Activated naive CD8-positive, alpha-beta T cell treated with anti-CD3 and anti-CD28 coated beads for 36 hours (primary cell): ENCODE measurements at regions not wholly inside any gene's neighbourhood (a gene's known extent, or its start where the extent isn't known, plus 50 kb on each side); places are given as distances from the start of the nearest gene placed in this dataset.
"Not testable (repeated sequence)": the region's sequence is repeated elsewhere in the genome, so short reads cannot be mapped to it uniquely, and the experiment has no call there.

ENCODE experiments used
- DNase-seq: peaks from one replicate; pipeline ENCODE4 v3.0.0; 2021
- H3K27ac Mint-ChIP-seq: one replicate; pipeline ENCODE4 v1.8.0; 2022; ENCODE audit warnings: mild to moderate bottlenecking, moderate library complexity, mixed read lengths
- H3K27me3 Mint-ChIP-seq: one replicate; pipeline ENCODE4 v1.8.0; 2022; ENCODE audit warnings: mild to moderate bottlenecking, mixed read lengths
- H3K36me3 Mint-ChIP-seq: one replicate; pipeline ENCODE4 v1.8.0; 2021; ENCODE audit warnings: mild to moderate bottlenecking, mixed read lengths
- H3K4me1 Mint-ChIP-seq: one replicate; pipeline ENCODE4 v1.8.0; 2021; ENCODE audit warnings: mixed read lengths
- H3K4me3 Mint-ChIP-seq: one replicate; pipeline ENCODE4 v1.8.0; 2022; ENCODE audit warnings: mild to moderate bottlenecking, moderate library complexity, mixed read lengths
- H3K9me3 Mint-ChIP-seq: one replicate; pipeline ENCODE4 v1.8.0; 2022; ENCODE audit warnings: mixed read lengths

DNA sequence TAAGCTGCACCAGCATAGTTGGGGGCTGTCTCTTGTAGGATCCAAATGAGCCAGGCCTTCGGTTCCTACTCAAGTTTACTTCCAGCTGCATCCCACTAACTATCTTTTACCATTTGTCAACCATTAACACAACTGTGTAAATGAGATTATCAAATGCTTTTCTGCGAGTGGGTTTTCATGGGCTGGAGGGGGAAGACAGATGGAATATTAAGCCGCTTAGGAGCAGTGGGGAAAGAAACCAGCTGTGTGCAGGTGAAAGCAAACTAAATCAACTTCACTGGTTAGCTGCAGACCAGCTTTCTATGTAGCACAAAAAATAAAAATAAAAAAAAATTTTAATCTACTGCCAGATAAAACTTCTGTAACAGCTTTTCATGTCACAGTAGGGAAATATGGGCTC, 100.8 kb upstream of the FOXN2 start:
- H3K36me3 Mint-ChIP-seq = no peaks in the 10 kb centered on the region
- H3K4me1 Mint-ChIP-seq = peaks cover 2% of the 10 kb centered on the region
- H3K27ac Mint-ChIP-seq = no peak overlapping the region
- no peaks in the 10 kb centered on the region for H3K27me3 Mint-ChIP-seq
- DNase-seq = no peak
- H3K4me3 Mint-ChIP-seq = no peak overlapping the region
- H3K9me3 Mint-ChIP-seq = no peaks in the 10 kb centered on the region

DNA sequence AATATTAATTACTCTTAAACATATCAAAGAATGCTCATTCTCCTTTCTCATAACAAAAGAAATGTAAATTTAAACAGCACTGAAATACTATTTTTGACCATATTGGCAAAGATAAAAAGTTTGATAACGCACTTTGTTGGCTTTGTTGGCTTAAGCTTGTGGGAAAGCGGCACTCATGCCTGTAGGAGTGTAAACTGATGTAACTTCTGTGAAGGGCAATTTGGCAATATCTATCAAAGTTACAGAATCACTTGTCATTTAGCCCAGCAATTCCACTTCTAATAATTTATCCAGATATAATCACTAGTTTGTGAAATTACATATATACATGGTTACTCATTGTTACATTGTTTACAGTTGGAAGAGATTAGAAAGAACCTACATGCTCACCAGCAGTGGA, 96.3 kb upstream of the FOXN2 start:
- Mint-ChIP-seq H3K4me1 (peaks cover 10% of the 10 kb centered on the region), H3K4me3 (no peak overlapping the region), H3K27ac (no peak overlapping the region), H3K27me3 (no peaks in the 10 kb centered on the region), H3K36me3 (no peaks in the 10 kb centered on the region), H3K9me3 (no peaks in the 10 kb centered on the region)
- no peak for DNase-seq

DNA sequence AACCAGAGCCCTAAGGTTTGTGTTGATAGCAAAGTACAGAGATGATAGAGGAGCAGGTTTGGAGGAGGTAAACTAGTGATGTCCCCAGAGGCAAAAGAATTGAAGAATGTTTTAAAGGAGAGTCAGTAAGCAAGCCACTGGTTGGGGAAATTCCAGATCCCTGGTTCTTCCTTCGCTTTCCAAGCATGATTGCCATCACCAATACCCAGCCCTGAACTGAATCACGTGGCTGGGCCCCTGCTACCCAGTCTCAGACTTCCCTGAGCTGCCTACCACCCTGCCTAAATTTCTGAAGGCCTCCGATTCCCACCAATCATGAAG, 95.3 kb upstream of the FOXN2 start:
- H3K9me3 Mint-ChIP-seq = no peaks in the 10 kb centered on the region
- no peaks in the 10 kb centered on the region for H3K27me3 Mint-ChIP-seq
- DNase-seq = no peak
- H3K36me3 Mint-ChIP-seq = no peaks in the 10 kb centered on the region
- H3K4me1 Mint-ChIP-seq = peaks cover 10% of the 10 kb centered on the region
- H3K4me3 Mint-ChIP-seq = no peak overlapping the region
- no peak overlapping the region for H3K27ac Mint-ChIP-seq

DNA sequence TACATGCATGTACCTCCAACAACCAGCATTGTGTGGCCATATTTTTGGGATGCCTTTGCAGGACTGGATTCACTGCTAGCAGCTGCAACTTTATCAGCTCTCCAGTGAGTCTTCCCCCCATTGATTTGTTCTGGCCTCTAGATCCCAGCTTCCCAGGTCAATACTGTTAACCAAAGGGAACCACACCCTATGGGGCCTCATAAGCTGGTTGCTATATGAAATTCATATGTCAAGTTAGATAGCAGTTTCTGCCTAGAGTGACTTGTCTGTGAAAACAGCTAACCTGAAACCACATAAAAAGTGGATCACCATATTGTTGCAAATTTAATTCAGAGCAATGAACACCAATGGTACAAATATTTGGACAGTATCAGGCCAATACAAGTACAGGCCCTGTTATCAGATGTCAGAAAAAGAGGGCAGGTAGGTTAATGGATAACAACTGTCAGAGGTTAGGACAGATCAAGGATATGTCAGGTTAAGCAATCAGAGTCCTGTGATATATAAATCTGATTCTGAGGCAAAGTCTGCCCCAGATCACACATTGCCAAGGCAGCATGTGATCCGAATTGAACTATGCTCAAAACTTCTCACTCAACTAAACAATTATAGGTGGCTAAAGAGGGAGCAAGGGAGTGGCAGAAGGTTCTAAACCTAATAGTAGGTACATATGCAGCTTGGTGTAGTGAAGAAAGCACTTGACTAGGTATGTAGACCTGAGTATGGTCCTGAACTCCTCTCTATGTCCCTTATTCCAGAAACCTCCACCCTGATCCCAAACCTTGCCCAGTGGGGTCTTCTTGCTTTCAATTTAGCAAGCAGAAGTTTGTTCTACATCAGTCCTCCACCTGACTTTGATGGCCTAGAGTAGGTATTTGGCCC, 94.7 kb upstream of the FOXN2 start:
- no peak overlapping the region for H3K4me3 Mint-ChIP-seq
- no peaks in the 10 kb centered on the region for H3K9me3 Mint-ChIP-seq
- no peaks in the 10 kb centered on the region for H3K36me3 Mint-ChIP-seq
- DNase-seq = no peak
- H3K4me1 Mint-ChIP-seq = peaks cover 10% of the 10 kb centered on the region
- H3K27me3 Mint-ChIP-seq = no peaks in the 10 kb centered on the region
- no peak overlapping the region for H3K27ac Mint-ChIP-seq

DNA sequence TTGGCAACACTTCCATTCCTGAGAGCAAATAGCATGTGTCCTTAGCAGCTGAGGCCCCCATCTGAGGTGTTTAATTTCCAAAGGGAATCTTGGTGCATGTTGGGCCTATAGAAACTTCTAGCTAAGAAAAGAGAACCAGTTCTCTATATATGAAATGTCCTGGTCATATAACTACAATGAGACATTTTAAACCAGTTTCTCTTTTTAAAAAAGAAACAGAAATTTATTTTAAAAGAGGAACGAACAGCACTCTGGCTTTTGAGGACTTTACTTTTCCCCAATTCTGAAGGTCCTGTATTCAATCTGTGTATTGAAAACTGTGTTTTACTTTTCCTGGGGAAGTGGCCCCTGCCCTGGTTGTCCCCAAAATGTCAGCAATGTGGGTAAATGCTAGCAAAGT, 94.0 kb upstream of the FOXN2 start:
- no peak for DNase-seq
- Mint-ChIP-seq H3K27ac (no peak overlapping the region), H3K9me3 (no peaks in the 10 kb centered on the region), H3K36me3 (no peaks in the 10 kb centered on the region), H3K4me3 (no peak overlapping the region), H3K4me1 (peaks cover 10% of the 10 kb centered on the region), H3K27me3 (no peaks in the 10 kb centered on the region)

DNA sequence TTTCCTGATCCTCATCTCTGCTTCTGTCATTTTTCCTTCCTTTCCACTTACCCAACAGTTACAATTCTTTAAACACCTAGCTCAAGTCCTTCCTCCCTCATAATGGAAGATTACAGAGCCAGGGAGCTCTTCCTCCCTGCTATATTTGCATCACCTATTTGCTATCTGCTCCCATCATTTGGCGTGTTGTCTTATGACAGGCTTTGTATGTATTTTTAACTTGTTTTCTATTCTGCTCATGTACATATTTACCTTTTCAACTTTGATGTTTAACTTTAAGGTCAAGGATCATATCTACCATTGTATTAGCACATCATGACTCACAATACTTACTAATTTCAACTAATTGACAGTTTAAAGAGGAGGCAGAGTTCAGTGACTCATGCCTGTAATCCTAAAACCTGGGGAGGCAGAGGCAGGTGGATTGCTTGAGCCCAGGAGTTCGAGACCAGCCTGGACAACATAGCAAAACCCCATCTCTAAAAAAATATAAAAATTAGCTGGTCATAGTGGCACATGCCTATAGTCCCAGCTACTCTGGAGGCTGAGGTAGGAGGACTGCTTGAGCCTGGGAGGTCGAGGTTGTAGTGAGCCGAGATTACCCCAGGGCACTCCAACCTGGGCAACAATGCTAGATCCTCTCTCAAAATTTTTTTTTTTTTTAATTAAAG, 92.5 kb upstream of the FOXN2 start:
- H3K27me3 Mint-ChIP-seq = no peaks in the 10 kb centered on the region
- DNase-seq = no peak
- no peak overlapping the region for H3K4me3 Mint-ChIP-seq
- H3K9me3 Mint-ChIP-seq = no peaks in the 10 kb centered on the region
- H3K36me3 Mint-ChIP-seq = no peaks in the 10 kb centered on the region
- H3K27ac Mint-ChIP-seq = no peak overlapping the region
- H3K4me1 Mint-ChIP-seq = peaks cover 10% of the 10 kb centered on the region

DNA sequence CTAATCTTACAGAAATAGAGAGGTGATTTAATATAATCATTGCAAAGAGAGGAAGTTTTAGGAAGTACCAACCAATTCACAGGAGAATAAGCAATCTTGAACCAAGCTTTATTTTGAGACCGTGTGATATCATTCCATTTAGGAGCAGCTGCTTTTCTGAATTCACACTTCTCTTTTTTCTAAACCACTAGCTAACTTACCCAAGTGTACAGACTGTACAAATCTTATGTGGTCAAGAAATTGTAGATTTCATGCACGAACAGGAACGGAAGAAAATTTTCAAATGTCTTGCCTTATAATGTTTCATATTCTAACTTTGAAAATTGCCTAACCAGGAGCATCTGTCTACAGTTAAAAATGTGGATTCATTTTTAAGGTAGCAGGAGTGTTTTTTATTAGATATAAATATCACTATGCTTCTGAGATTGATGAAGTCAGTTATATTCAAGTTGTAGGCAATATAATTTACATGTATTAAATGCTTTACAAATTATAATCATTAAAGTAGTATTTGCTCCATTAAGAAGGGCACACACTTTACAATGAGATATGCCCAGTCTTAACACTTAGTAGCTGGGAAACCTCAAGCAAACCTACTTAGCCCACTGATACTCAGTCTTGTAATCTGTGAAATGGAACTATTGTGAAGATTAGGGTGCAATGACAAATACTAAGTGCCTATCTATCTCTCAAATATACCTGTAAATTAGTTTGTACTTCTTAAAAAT, 86.7 kb upstream of the FOXN2 start:
- Mint-ChIP-seq H3K27me3 (no peaks in the 10 kb centered on the region), H3K36me3 (no peaks in the 10 kb centered on the region), H3K27ac (no peak overlapping the region), H3K4me1 (peaks cover 4% of the 10 kb centered on the region), H3K4me3 (no peak overlapping the region), H3K9me3 (no peaks in the 10 kb centered on the region)
- DNase-seq = no peak

DNA sequence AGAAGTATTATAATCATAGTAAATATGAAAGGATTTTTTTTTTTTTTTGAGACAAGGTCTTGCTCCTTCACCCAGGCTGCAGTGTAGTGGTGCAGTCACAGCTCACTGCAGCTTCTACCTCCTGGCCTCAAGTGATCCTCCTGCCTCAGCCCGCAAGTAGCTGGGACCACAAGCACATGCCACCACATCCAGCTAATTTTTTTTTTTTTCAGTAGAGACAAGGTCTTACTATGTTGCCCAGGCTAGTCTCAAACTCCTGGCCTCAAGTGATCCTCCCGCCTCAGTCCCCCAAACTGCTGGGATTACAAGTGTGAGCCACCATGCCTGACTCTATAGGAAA, 86.2 kb upstream of the FOXN2 start:
- Mint-ChIP-seq H3K27ac (no peak overlapping the region), H3K4me1 (peaks cover 7% of the 10 kb centered on the region), H3K9me3 (no peaks in the 10 kb centered on the region), H3K36me3 (no peaks in the 10 kb centered on the region), H3K4me3 (no peak overlapping the region), H3K27me3 (no peaks in the 10 kb centered on the region)
- no peak for DNase-seq

DNA sequence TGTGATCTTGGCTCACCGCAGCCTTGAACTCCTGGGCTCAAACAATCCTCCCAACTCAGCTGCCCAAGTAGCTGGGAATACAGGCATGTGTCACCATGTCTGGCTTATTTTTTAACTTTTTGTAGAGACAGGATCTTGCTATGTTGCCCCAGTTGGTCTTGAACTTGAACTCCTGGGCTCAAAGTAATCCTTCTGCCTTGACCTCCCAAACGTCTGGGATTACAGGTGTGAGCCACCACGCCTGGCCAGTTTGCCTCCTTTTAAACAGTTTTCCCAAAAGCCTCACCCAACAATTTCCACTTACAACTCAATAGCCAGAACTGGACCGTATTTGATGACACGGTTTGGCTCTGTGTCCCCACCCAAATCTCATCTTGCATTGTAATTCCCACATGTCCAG, 85.4 kb upstream of the FOXN2 start:
- Mint-ChIP-seq H3K4me3 (no peak overlapping the region), H3K4me1 (peaks cover 7% of the 10 kb centered on the region), H3K27me3 (no peaks in the 10 kb centered on the region), H3K27ac (no peak overlapping the region), H3K36me3 (no peaks in the 10 kb centered on the region), H3K9me3 (no peaks in the 10 kb centered on the region)
- DNase-seq = no peak

DNA sequence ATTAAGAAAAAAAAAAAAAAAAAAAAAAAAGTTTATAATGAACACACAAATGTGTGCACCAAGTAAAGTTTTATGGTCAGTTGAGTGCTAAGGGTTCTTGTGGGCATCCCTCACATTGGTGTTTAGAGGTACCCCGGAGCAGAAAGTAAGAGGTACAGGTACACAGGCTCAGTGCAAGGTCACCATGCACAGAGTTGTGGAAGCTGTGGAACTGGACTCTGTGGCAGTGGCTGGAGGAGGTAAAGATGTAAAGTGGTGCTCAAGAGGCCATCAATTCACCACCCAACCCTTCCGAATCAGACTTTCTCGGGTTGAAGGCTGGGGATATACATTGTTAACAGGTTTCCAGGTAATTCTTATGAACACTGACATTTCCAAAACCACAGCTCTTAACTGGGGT, 83.6 kb upstream of the FOXN2 start:
- H3K4me1 Mint-ChIP-seq = peaks cover 7% of the 10 kb centered on the region
- H3K4me3 Mint-ChIP-seq = no peak overlapping the region
- H3K36me3 Mint-ChIP-seq = no peaks in the 10 kb centered on the region
- no peak overlapping the region for H3K27ac Mint-ChIP-seq
- H3K27me3 Mint-ChIP-seq = no peaks in the 10 kb centered on the region
- no peaks in the 10 kb centered on the region for H3K9me3 Mint-ChIP-seq
- no peak for DNase-seq

DNA sequence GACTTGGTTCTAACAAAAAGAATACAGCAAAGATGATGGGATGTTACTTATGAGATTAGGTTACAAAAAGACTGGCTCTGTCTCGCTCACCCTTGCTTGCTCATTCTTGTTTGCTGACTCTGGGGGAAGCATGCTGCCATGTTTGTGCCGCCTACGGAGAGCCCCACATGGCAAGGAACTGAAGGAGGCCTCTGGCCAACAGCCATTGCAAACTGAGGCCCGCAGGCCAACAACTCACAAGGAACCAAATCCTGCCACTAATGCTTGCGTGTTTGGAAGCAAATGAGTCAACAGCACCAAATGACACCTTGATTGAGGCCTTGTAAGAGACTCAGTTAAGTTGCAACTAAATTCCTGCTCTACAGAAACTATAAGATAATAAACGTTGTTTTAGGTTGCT, 82.1 kb upstream of the FOXN2 start:
- DNase-seq = no peak
- H3K36me3 Mint-ChIP-seq = peaks cover 1% of the 10 kb centered on the region
- no peak overlapping the region for H3K27ac Mint-ChIP-seq
- no peak overlapping the region for H3K4me3 Mint-ChIP-seq
- no peaks in the 10 kb centered on the region for H3K9me3 Mint-ChIP-seq
- H3K4me1 Mint-ChIP-seq = peaks cover 12% of the 10 kb centered on the region
- H3K27me3 Mint-ChIP-seq = no peaks in the 10 kb centered on the region

DNA sequence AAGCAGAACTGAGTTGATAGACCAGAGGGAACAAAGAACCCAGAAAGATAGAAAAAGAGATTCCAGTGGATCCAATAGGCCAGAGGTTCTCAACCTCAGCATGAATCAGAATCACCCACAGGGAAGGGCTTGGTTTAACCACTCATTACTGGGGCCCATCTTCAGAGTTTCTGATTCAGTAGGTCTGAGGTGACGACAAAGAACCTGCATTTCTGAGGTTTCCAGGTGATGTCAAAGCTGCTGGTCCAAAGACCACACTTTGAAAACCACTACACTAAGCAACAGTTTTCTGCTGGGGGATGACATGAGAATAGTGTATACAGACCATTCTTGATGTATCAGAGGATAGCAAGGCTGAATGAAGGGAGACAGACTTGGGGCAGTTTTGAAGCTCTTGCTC, 81.5 kb upstream of the FOXN2 start:
- Mint-ChIP-seq H3K36me3 (peaks cover 2% of the 10 kb centered on the region), H3K4me1 (peaks cover 9% of the 10 kb centered on the region), H3K27ac (no peak overlapping the region), H3K9me3 (no peaks in the 10 kb centered on the region), H3K4me3 (no peak overlapping the region), H3K27me3 (no peaks in the 10 kb centered on the region)
- DNase-seq = peak; percentile 12

DNA sequence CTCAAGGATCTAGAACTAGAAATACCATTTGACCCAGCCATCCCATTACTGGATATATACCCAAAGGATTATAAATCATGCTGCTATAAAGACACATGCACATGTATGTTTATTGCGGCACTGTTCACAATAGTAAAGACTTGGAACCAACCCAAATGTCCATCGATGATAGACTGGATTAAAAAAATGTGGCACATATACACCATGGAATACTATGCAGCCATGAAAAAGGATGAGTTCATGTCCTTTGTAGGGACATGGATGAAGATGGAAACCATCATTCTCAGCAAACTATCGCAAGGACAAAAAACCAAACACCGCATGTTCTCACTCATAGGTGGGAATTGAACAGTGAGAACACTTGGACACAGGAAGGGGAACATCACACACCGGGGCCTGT, 80.7 kb upstream of the FOXN2 start:
- not testable (repeated sequence) for H3K4me1 Mint-ChIP-seq, DNase-seq, H3K27ac Mint-ChIP-seq, H3K9me3 Mint-ChIP-seq, H3K36me3 Mint-ChIP-seq, H3K4me3 Mint-ChIP-seq, H3K27me3 Mint-ChIP-seq

DNA sequence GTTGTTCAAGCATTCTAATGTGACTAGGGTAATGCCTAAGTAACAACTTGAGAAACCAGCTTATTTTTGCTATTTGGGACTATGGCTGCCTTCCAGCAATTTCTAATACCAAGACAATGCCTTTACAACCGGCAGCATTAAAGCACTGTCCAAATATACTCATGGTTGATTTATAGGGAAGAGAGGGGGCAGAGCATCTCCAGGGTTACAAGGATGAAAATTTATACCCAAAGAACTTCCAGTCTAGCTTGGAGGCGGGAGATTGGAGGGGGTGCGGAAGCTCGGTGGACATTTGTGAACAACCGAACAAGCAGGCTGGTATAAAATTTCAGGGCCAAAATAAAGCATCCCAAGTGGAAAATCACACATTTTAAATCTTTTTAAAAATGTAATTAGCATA, 79.4 kb upstream of the FOXN2 start:
- H3K36me3 Mint-ChIP-seq = peaks cover 2% of the 10 kb centered on the region
- DNase-seq = no peak
- no peaks in the 10 kb centered on the region for H3K9me3 Mint-ChIP-seq
- no peak overlapping the region for H3K4me3 Mint-ChIP-seq
- peaks cover 9% of the 10 kb centered on the region for H3K4me1 Mint-ChIP-seq
- H3K27me3 Mint-ChIP-seq = no peaks in the 10 kb centered on the region
- no peak overlapping the region for H3K27ac Mint-ChIP-seq

DNA sequence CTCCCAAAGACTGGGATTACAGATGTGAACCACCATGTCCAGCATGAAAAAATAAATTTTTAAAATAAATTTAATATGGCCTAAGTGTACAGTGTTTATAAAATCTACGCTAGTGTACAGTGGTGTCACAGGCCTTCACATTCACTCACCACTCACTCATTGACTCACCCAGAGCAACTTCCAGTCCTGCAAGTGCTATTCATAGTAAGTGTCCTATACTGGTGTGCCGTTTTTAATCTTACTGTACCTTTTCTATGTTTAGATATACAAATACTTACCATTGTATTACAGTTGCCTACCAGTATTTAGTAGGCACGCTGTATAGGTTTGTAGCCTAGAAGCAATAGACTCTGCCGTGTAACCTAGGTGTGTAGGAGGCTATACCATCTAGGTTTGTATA, 76.1 kb upstream of the FOXN2 start:
- Mint-ChIP-seq H3K4me1 (peaks cover 6% of the 10 kb centered on the region), H3K27ac (no peak overlapping the region), H3K36me3 (peaks cover 2% of the 10 kb centered on the region), H3K9me3 (no peaks in the 10 kb centered on the region), H3K4me3 (no peak overlapping the region), H3K27me3 (no peaks in the 10 kb centered on the region)
- no peak for DNase-seq

DNA sequence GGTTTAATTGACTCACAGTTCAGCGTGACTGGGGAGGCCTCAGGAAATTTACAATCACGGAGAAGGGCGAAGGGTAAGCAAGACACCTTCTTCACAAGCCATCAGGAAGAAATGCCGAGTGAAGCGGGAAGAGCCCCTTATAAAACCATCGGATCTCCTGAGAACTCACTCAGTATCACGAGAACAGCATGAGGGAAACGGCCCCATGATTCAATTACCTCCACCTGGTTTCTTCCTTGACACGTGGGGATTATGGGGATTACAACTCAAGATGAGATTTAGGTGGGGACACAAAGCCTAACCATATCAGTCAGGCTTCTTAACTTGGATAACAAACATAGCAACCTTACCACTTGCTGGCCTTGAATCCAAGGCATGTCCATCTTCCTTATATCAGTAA, 73.6 kb upstream of the FOXN2 start:
- peaks cover 2% of the 10 kb centered on the region for H3K36me3 Mint-ChIP-seq
- H3K27ac Mint-ChIP-seq = no peak overlapping the region

More for the DNA sequence above, 73.6 kb upstream of the FOXN2 start:
- Mint-ChIP-seq H3K4me3 (no peak overlapping the region), H3K27me3 (no peaks in the 10 kb centered on the region), H3K4me1 (peaks cover 6% of the 10 kb centered on the region), H3K9me3 (no peaks in the 10 kb centered on the region)
- DNase-seq = no peak
